GM23338 (cell line): ENCODE measurements at regions not wholly inside any gene's neighbourhood (a gene's known extent, or its start where the extent isn't known, plus 50 kb on each side); places are given as distances from the start of the nearest gene placed in this dataset.

ENCODE experiments used
- ATAC-seq: fragments of 200-7000 bp; cut with Tn5 transposase; 3 replicates; pipeline ENCODE4 v1.9.1; 2020
- DNase-seq: peaks from one replicate; pipeline ENCODE4 v3.0.0-alpha.2; 2015; ENCODE audit warnings: low spot score
- H2AFZ ChIP-seq: fragments of 200-600 bp; sonication (generic); 2 replicates; pipeline ENCODE4 v1.8.0; 2016; ENCODE audit warnings: antibody characterized with exemption, mild to moderate bottlenecking, moderate library complexity
- H3F3A ChIP-seq: fragments of 200-600 bp; sonication (generic); replicated peaks from 2 replicates; pipeline ENCODE4 v1.8.0; 2017; ENCODE audit warnings: antibody characterized with exemption, mixed run types, low read depth
- H3K27ac ChIP-seq: fragments of 200-600 bp; sonication (generic); 2 replicates; pipeline ENCODE4 v1.6.1; 2016; ENCODE audit warnings: low read depth
- H3K27me3 ChIP-seq: fragments of 200-600 bp; sonication (generic); 2 replicates; pipeline ENCODE4 v1.8.0; 2016; ENCODE audit warnings: mild to moderate bottlenecking, mixed run types, moderate library complexity; ENCODE audit not compliant: insufficient read depth
- H3K36me3 ChIP-seq: fragments of 200-600 bp; sonication (generic); 2 replicates; pipeline ENCODE4 v1.8.0; 2016; ENCODE audit warnings: mild to moderate bottlenecking; ENCODE audit not compliant: insufficient read depth
- H3K4me1 ChIP-seq: fragments of 200-600 bp; sonication (generic); 2 replicates; pipeline ENCODE4 v1.8.0; 2016; ENCODE audit warnings: mild to moderate bottlenecking, moderate library complexity; ENCODE audit not compliant: insufficient read depth
- H3K4me2 ChIP-seq: fragments of 200-600 bp; sonication (generic); 2 replicates; pipeline ENCODE4 v1.7.1; 2017; ENCODE audit warnings: mixed run types
- H3K4me3 ChIP-seq: fragments of 200-600 bp; sonication (generic); 2 replicates; pipeline ENCODE4 v1.6.1; 2016; ENCODE audit warnings: mixed run types
- H3K79me2 ChIP-seq: fragments of 200-600 bp; sonication (generic); replicated peaks from 2 replicates; pipeline ENCODE4 v1.8.0; 2017; ENCODE audit warnings: mild to moderate bottlenecking; ENCODE audit not compliant: insufficient read depth
- H3K9me2 ChIP-seq: fragments of 200-600 bp; sonication (generic); 2 replicates; pipeline ENCODE4 v1.8.0; 2017; ENCODE audit not compliant: insufficient read depth
- H4K20me1 ChIP-seq: fragments of 200-600 bp; sonication (generic); replicated peaks from 2 replicates; pipeline ENCODE4 v1.8.0; 2017; ENCODE audit warnings: mild to moderate bottlenecking; ENCODE audit not compliant: insufficient read depth
- H3K27ac Mint-ChIP-seq: 2 replicates; pipeline ENCODE4 v1.8.0; 2020; ENCODE audit warnings: inconsistent platforms, mild to moderate bottlenecking, moderate library complexity, mixed read lengths
- H3K27me3 Mint-ChIP-seq: 3 replicates; pipeline ENCODE4 v1.8.0; 2022; ENCODE audit warnings: low read depth, mild to moderate bottlenecking, moderate library complexity, mixed read lengths, inconsistent platforms; ENCODE audit not compliant: insufficient read depth, poor library complexity
- H3K36me3 Mint-ChIP-seq: 3 replicates; pipeline ENCODE4 v1.8.0; 2021; ENCODE audit warnings: low read depth, mild to moderate bottlenecking, inconsistent platforms, moderate library complexity, mixed read lengths
- H3K4me1 Mint-ChIP-seq: 3 replicates; pipeline ENCODE4 v1.8.0; 2020; ENCODE audit warnings: mild to moderate bottlenecking, inconsistent platforms, mixed read lengths
- H3K4me3 Mint-ChIP-seq: 3 replicates; pipeline ENCODE4 v1.8.0; 2021; ENCODE audit warnings: moderate library complexity, mild to moderate bottlenecking, inconsistent platforms, mixed read lengths
- H3K9me3 Mint-ChIP-seq: 3 replicates; pipeline ENCODE4 v1.8.0; 2020; ENCODE audit warnings: moderate library complexity, mild to moderate bottlenecking, inconsistent platforms, mixed read lengths
- CREB1 ChIP-seq: fragments of 250-450 bp; sonication (Bioruptor Pico); IDR thresholded peaks from 2 replicates; pipeline ENCODE4 v1.5.0; 2020; ENCODE audit warnings: low read depth, mild to moderate bottlenecking, moderate library complexity
- ETS1 ChIP-seq: IDR thresholded peaks from 2 replicates; pipeline ENCODE4 v1.6.1; 2016; ENCODE audit warnings: antibody characterized with exemption
- EZH2phosphoT487 ChIP-seq: fragments of 200-600 bp; sonication (generic); IDR thresholded peaks from one replicate; pipeline ENCODE4 v1.8.1; 2018; ENCODE audit warnings: antibody characterized with exemption; ENCODE audit not compliant: unreplicated experiment
- JUNB ChIP-seq: IDR thresholded peaks from one replicate; pipeline ENCODE4 v1.6.1; 2016; ENCODE audit warnings: antibody characterized with exemption; ENCODE audit not compliant: unreplicated experiment
- ZNF114 ChIP-seq: fragments of 250-450 bp; sonication (Bioruptor Pico); IDR thresholded peaks from 2 replicates; pipeline ENCODE4 v1.5.0; 2020; ENCODE audit warnings: mild to moderate bottlenecking, moderate library complexity
- ZNF331 ChIP-seq: fragments of 250-450 bp; sonication (Bioruptor Pico); IDR thresholded peaks from 2 replicates; pipeline ENCODE4 v1.5.0; 2020; ENCODE audit warnings: low read depth, mild to moderate bottlenecking, moderate library complexity
- ZNF462 ChIP-seq: fragments of 250-450 bp; sonication (Bioruptor Pico); IDR thresholded peaks from 2 replicates; pipeline ENCODE4 v1.5.0; 2020; ENCODE audit warnings: mild to moderate bottlenecking, moderate library complexity

DNA sequence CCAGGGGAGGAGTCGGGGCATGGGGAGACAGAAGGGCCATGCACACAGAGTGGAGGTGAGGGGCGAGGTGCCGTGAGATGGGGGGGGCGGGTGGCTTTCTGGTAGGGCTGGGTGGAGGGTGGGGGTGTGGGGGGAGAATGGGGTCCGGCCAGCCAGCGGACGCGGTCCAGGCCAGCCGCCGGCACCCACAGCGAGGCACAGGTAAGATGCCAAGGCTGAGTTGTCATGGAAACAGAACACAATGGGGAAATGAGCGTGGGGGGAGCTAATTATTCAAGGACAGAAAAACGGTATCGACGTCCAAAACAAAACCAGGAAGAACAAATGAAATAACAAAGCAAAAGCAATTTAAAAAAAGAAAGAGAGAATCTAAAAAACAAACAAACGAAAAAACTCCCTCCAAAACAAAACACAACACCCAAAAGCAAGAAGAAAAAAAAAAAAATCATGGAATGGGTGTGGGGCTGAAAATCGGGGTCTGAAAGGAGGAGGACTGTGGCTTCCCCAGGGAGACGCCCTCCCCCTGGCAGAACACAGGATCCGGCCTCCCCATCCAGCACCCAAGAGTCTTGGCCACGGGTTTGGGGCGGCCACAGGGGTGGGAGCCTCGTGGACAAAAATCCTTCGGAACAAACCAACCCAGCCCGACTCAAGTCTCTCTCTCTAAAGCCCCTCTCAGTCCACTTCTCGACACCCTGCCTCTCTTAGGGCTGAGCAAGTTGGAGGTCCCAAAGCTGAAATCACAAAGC, 92.5 kb downstream of the PTPRS start:
- TF ChIP-seq JUNB (no peak), ZNF462 (CRISPR knock-in tag) (no peak), CREB1 (no peak), ZNF114 (no peak), ZNF331 (CRISPR knock-in tag) (no peak), ETS1 (no peak), EZH2phosphoT487 (no peak)
- no peak overlapping the region for H3K4me3 ChIP-seq

More for the DNA sequence above, 92.5 kb downstream of the PTPRS start:
- Mint-ChIP-seq H3K27me3 (peaks cover 11% of the 10 kb centered on the region), H3K27ac (no peak overlapping the region), H3K36me3 (peaks cover 41% of the 10 kb centered on the region), H3K4me1 (peaks cover 47% of the 10 kb centered on the region), H3K4me3 (no peak overlapping the region), H3K9me3 (no peaks in the 10 kb centered on the region)
- Histone ChIP-seq H3F3A (0 out of 2 replicates have a peak, but pooled peaks cover 14% of the 10 kb centered on the region), H3K4me2 (no peak overlapping the region), H3K4me1 (peaks cover 44% of the 10 kb centered on the region), H4K20me1 (no peaks in the 10 kb centered on the region; the same call in 1 of the 2 replicates), H3K36me3 (peaks cover 7% of the 10 kb centered on the region; the same call in 1 of the 2 replicates), H2AFZ (no peak overlapping the region), H3K27ac (0 out of 2 replicates have a peak overlapping the region, but pooled peaks have one; percentile 45), H3K9me2 (no peaks in the 10 kb centered on the region), H3K27me3 (no peaks in the 10 kb centered on the region), H3K79me2 (no peaks in the 10 kb centered on the region)
- DNase-seq (peak; percentile 62), ATAC-seq (0 out of 3 replicates have a peak, but pooled peaks have one; percentile 5)
